ENCODE measurements at regions not wholly inside any gene's neighbourhood (a gene's known extent, or its start where the extent isn't known, plus 50 kb on each side); places are given as distances from the start of the nearest gene placed in this dataset.

DNA sequence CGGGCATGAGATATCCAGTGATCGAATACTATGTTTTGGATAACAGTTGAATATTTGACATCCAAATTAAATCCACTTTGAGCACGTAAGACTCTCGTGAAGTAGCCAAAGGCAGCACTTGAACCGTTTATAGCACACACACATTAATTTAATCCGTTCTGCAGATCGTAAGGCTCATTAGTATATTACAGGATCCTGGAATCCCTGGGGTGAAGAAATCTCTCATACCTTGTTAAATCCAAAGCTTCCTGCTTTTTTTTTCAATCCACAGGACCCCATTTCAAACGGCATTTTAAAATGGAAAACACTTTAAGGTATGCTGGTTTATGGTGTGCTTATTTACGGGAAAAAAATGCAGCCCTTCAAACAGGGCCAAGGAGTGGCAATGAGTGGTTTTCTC is 158.4 kb upstream of the ADARB2 start:
- TF ChIP-seq, protein P1, sequence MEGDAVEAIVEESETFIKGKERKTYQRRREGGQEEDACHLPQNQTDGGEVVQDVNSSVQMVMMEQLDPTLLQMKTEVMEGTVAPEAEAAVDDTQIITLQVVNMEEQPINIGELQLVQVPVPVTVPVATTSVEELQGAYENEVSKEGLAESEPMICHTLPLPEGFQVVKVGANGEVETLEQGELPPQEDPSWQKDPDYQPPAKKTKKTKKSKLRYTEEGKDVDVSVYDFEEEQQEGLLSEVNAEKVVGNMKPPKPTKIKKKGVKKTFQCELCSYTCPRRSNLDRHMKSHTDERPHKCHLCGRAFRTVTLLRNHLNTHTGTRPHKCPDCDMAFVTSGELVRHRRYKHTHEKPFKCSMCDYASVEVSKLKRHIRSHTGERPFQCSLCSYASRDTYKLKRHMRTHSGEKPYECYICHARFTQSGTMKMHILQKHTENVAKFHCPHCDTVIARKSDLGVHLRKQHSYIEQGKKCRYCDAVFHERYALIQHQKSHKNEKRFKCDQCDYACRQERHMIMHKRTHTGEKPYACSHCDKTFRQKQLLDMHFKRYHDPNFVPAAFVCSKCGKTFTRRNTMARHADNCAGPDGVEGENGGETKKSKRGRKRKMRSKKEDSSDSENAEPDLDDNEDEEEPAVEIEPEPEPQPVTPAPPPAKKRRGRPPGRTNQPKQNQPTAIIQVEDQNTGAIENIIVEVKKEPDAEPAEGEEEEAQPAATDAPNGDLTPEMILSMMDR (IDR thresholded peaks at IDR 0.05): no peak
- no peak for TF ChIP-seq EZH2 (IDR thresholded peaks at IDR 0.05; ENCODE audit: borderline replicate concordance, insufficient read depth, low read depth, low read length, poor library complexity, severe bottlenecking)

Measured in B cell (primary cell).